ENCODE measurements at regions not wholly inside any gene's neighbourhood (a gene's known extent, or its start where the extent isn't known, plus 50 kb on each side); places are given as distances from the start of the nearest gene placed in this dataset.

DNA sequence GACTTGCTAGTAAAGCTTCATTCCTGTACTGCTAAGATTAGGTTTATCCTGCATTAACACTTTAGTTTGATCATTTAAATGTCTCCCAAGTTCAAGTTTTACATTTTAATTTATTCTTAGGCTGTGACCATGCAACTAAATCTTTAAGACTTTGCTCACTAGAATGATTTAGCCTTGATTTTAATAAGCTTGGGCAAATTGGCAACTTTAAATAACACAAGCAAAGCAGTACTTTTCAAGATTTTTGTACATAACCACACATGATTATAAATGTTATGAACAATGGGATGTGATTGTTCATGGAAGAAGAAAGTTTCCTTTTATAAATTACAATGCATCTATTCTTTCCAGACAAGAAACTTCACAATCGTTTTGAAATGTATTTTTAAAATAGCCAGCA lies 948.0 kb upstream of the EPHA7 start:
- no peak for DNase-seq

- no peak for DNase-seq
Observed at GRCh38 chr6:94362061-94362864, 942.9 kb upstream of the EPHA7 start.

GRCh38 chr6:94361304-94362060 lies 942.1 kb upstream of the EPHA7 start:
- no peak for DNase-seq

DNA sequence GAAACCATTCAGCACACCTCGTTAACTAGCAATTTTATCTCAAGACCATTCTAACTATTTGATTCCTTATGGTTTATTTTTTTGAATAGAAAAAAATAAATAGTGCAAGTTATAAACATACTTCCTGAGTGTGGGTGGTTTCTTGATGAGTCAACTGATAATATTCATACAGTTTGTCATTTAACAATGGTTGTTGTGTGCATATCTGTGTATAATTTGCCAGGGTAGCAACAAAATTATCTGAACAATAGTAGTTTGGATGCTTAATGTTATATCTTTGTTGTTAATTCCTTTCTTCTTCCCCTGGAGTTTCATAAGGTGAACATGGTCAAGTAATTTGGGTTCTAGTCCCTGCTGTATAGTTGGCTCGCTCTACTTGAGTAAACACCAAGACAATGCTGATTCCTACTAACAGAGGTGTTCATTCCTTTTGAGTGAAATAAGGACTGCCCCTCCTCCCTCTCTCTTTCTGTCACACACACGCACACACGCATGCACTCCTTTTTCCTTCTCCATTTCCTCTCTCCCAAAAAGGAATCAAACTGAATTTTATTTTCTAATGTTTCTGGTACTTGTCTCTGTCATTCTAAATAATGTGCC lies 938.1 kb upstream of the EPHA7 start:
- DNase-seq, result no peak

DNA sequence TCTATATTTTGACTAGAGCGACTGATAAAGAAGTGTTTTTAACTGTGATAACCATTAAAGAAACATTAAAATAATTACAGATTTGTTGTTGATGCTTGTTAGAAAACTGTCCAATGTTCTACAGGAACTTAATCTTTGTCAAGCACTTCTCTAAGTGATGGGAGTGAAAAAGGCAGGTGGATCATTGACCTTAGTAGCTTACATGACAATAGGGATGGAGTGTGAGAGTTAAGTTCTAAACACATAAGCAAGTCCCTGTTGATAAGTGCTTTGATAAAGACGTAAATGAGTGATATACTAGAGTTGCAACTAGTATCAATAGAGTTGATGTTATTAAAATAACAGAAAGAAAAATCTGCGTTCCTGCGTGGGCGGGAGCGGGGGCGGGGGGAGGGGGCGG lies 931.5 kb upstream of the EPHA7 start:
- no peak for DNase-seq

DNA sequence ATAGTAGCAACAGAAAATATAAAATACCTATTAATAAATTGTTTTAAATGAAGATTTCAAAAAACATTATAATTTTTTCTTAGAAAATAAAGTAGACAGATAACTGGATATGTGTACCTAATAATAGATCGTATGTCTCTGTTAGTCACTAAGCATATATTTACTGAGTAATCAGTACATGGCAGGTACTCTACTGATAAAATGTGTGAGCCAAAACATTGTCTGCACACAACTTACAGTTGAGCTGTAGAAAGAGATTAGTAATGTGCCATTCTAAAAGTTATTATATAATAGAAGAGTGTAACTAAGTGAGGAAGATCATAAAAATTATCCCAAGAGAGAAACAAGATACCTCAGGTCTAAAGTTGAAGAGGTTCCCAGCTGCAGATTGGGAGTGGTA lies 929.9 kb upstream of the EPHA7 start:
- DNase-seq, result no peak

DNA sequence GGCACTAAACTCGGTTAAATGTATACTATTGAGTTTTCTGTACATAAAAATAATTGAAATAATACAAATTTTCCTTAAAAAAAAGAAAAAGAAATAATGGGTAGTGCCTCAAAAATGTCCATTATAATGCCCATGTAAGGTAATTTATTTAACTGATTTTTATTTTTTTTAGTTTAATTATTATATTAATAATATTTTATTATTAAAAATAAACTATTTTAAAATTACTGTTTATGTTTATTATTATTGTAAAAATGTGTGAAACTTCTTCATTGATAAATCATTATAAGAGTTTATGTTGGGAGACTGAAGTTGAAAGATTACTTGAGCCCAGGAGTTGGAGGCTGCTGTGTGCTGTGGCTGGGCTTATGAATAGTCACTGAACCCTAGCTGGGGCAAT lies 925.5 kb upstream of the EPHA7 start:
- DNase-seq, result no peak

GRCh38 chr6:94341173-94341572 lies 921.8 kb upstream of the EPHA7 start:
- DNase-seq, result no peak

DNA sequence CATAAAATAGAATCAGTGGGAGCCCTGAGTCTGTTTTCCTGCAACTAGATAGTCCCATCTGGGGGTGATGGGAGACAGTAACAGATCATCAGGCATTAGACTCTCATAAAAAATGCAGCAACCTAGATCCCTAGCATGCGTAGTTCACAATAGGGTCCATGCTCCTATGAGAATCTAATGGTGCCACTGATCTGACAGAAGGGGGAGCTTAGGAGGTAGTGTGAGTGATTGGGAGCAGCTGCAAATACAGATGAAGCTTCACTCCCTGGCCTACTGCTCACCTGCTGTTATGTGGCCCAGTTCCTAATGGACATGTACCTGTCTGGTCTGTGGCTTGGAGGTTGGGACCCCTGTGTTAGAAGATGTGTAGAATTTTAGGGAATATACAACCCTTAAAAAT lies 904.5 kb upstream of the EPHA7 start:
- no peak for DNase-seq

- no peak for DNase-seq
Observed at GRCh38 chr6:94300424-94301144, 881.2 kb upstream of the EPHA7 start.

DNA sequence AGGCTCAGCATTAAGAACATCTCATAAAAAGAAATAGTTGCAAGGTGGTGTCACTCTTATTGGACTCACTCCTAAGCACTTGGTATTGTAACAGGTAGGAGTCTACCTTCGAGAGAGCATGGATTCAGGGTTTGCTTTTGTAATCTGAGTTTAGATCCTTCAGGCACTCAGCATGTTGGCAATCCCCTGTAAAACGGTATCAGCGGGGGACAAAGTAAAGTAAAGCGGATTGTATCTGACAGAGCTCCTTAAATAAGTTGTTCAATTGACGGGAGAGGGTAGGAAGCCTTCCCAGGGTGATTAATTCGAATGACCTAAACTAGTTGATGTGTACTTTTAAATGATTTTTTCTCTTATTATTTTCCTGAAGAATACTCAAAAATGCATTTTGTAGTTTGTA lies 869.8 kb upstream of the EPHA7 start:
- no peak for DNase-seq

DNA sequence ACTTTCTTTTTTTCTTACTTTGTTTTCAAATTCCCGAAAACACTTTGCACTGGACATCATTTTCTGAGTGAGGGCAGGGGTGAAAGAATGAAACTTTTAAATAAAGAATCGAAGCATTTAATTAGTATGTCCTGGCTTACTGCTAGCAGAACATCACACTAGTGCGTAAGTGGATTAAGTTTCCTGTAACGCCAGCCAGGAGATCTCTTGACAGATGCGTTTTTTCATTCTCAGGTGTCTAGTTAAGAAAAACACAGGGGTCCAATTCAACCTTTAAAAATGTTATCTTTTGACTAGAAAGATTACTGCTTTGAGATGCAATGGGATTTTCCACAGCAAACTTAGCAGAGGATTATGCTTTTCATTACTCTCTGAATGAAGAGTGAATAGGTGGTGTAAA lies 858.8 kb upstream of the EPHA7 start:
- DNase-seq, result no peak

GRCh38 chr6:94272327-94272726 lies 853.0 kb upstream of the EPHA7 start:
- DNase-seq, result no peak

DNA sequence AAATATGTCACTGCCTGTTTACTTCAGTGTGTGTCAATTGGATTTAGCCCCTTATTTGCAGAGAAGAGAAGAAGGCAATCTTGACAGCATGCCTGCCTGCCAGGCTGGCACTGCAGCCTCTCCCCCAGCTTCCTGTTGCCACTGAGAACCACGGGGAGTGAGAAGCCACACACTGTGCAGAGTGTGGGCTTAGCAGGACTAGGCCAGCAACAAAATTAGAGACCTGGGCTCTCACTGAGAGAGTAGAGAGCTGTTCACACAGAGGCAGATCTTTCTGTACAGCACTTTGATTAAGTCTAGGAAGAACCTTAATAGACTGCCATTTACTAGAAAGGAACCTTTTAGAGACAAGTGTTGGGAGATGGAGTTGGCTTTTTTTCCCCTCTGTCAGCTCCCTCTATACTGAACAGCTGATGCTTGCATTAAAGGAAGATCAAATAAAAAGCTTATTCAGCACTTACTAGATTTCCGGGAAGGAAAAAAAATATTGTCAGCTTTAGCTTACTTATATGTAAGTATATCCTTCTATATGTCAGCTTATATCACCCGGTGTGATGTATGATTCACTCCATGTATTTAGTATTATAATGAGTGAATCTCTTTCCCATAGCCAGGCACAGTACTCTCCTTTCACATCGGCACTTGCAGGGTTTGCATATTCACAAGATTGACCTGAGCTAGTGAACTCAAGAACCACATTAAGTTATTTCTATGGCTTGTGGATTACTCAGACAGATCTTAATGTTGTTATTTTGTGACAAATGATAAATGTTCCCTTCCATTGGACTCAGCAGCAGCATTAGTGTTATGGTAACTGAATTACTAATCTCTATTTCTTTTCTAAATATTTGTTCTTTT lies 851.0 kb upstream of the EPHA7 start:
- no peak for DNase-seq

GRCh38 chr6:94269256-94269655 lies 849.9 kb upstream of the EPHA7 start:
- no peak for DNase-seq

GRCh38 chr6:94260765-94261164 lies 841.4 kb upstream of the EPHA7 start:
- no peak for DNase-seq

DNA sequence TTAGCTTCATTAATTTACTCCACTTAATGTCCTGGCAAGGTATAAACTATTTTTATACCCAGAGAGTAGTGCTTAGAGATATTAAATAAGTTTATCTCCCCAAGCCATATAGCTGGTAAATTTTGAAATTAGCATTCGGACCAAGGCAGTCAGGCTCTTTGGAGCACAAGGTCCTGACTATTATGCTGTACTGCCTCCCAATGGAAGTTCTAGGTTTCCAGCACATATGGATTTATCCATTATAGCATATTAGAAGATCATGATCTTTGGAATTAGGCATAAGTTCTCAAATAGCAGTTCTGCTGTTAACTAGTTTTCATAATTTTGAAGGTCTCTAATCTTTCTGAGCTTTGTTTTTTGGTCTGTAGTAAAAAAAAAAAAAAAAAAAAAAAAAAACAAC lies 835.3 kb upstream of the EPHA7 start:
- DNase-seq, result no peak

GRCh38 chr6:94251878-94252277 lies 832.5 kb upstream of the EPHA7 start:
- no peak for DNase-seq

- DNase-seq, result no peak
Observed at GRCh38 chr6:94245395-94245794, 826.0 kb upstream of the EPHA7 start.

- no peak for DNase-seq
Observed at GRCh38 chr6:94238868-94239267, 819.5 kb upstream of the EPHA7 start.

- DNase-seq, result no peak
Observed at GRCh38 chr6:94227741-94228140, 808.4 kb upstream of the EPHA7 start.

DNA sequence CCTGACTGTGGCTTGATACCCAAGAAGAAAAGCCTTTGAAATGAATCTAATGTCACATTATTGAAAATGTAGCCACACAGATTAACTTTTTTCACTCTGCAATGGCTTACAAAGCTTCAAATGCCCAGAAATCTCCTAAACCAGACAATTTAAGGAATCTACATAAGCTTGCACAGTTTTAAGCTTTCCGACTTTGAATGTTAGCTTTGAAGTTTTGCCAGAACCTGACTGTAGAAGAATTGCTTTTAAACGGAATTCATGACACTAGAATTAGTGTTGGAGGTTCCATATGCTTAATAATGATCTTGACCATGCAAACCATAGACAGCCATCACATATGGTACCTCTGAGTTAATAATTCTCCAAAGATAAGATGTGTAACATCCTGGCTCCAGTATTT lies 798.5 kb upstream of the EPHA7 start:
- no peak for DNase-seq
